ENCODE measurements at regions not wholly inside any gene's neighbourhood (a gene's known extent, or its start where the extent isn't known, plus 50 kb on each side); places are given as distances from the start of the nearest gene placed in this dataset.
"Not testable (repeated sequence)": the region's sequence is repeated elsewhere in the genome, so short reads cannot be mapped to it uniquely, and the experiment has no call there.

- DNase-seq, result no peak
These were observed 53.2 kb upstream of the UBE2E3 start for GRCh38 chr2:180927030-180927686.

GRCh38 chr2:180925700-180926099, 54.7 kb upstream of the UBE2E3 start:
- DNase-seq, result no peak

GRCh38 chr2:180924063-180924462, 56.3 kb upstream of the UBE2E3 start:
- DNase-seq, result no peak

GRCh38 chr2:180910831-180911665, 69.4 kb upstream of the UBE2E3 start:
- DNase-seq, result no peak

GRCh38 chr2:180907731-180908130, 72.7 kb upstream of the UBE2E3 start:
- no peak for DNase-seq

GRCh38 chr2:180905461-180905860, 74.9 kb upstream of the UBE2E3 start:
- peak; percentile 24 to 34 for DNase-seq

GRCh38 chr2:180905002-180905401, 75.4 kb upstream of the UBE2E3 start:
- DNase-seq, result peak; percentile 22 to 42

GRCh38 chr2:180901331-180901730, 79.1 kb upstream of the UBE2E3 start:
- DNase-seq, result no peak

- DNase-seq, result no peak
These were observed 86.7 kb upstream of the UBE2E3 start for GRCh38 chr2:180893752-180894151.

GRCh38 chr2:180892091-180892490, 88.3 kb upstream of the UBE2E3 start:
- no peak for DNase-seq

GRCh38 chr2:180891360-180891759, 89.0 kb upstream of the UBE2E3 start:
- DNase-seq, result no peak

- DNase-seq, result no peak
These were observed 89.6 kb upstream of the UBE2E3 start for GRCh38 chr2:180890781-180891180.

GRCh38 chr2:180882959-180883358, 97.4 kb upstream of the UBE2E3 start:
- DNase-seq, result no peak

- no peak for DNase-seq
These were observed 103.9 kb upstream of the UBE2E3 start for GRCh38 chr2:180876506-180876905.

GRCh38 chr2:180873219-180873618, 107.2 kb upstream of the UBE2E3 start:
- DNase-seq, result no peak

GRCh38 chr2:180872781-180873180, 107.6 kb upstream of the UBE2E3 start:
- not testable (repeated sequence) for DNase-seq

GRCh38 chr2:180872255-180872654, 108.2 kb upstream of the UBE2E3 start:
- DNase-seq, result no peak

GRCh38 chr2:180871649-180872048, 108.8 kb upstream of the UBE2E3 start:
- no peak for DNase-seq

- DNase-seq, result no peak
These were observed 130.6 kb upstream of the UBE2E3 start for GRCh38 chr2:180849851-180850250.

- no peak for DNase-seq
These were observed 132.0 kb upstream of the UBE2E3 start for GRCh38 chr2:180848393-180848792.

- DNase-seq, result no peak
These were observed 133.5 kb upstream of the UBE2E3 start for GRCh38 chr2:180846756-180847472.

- DNase-seq, result no peak
These were observed 137.9 kb upstream of the UBE2E3 start for GRCh38 chr2:180842461-180842860.

- DNase-seq, result no peak
These were observed 139.8 kb upstream of the UBE2E3 start for GRCh38 chr2:180840641-180841040.

- no peak for DNase-seq
These were observed 150.6 kb upstream of the UBE2E3 start for GRCh38 chr2:180829836-180830235.

Measured in NCI-H1930 (cell line).